SJSA1 (cell line): ENCODE measurements at regions not wholly inside any gene's neighbourhood (a gene's known extent, or its start where the extent isn't known, plus 50 kb on each side); places are given as distances from the start of the nearest gene placed in this dataset.
A peak's percentile ranks its signal among the peaks of the same experiment; 100 is the strongest.

Experiments used
- DNase-seq, 2 experiments: peaks; one replicate each; pipeline ENCODE4 v3.0.0-alpha.2; 2015 to 2020; ENCODE audit warnings: low spot score in 2 of 2, low read depth in 1 of 2
- H3K27ac ChIP-seq: fragments of 250-450 bp; sonication (Bioruptor Pico); 2 replicates; pipeline ENCODE4 v1.5.1; 2020; ENCODE audit warnings: mild to moderate bottlenecking, moderate library complexity
- H3K27me3 ChIP-seq: fragments of 250-450 bp; sonication (Bioruptor Pico); replicated peaks from 2 replicates; pipeline ENCODE4 v1.5.1; 2020; ENCODE audit warnings: mild to moderate bottlenecking, moderate library complexity
- H3K36me3 ChIP-seq: fragments of 250-450 bp; sonication (Bioruptor Pico); 2 replicates; pipeline ENCODE4 v1.5.1; 2020; ENCODE audit warnings: mild to moderate bottlenecking
- H3K4me1 ChIP-seq: fragments of 250-450 bp; sonication (Bioruptor Pico); replicated peaks from 2 replicates; pipeline ENCODE4 v1.6.1; 2021; ENCODE audit warnings: mild to moderate bottlenecking
- H3K4me3 ChIP-seq: fragments of 250-450 bp; sonication (Bioruptor Pico); 2 replicates; pipeline ENCODE4 v1.5.1; 2020; ENCODE audit warnings: mild to moderate bottlenecking
- H3K9me3 ChIP-seq: fragments of 250-450 bp; sonication (Bioruptor Pico); replicated peaks from 2 replicates; pipeline ENCODE4 v1.5.1; 2020; ENCODE audit warnings: mild to moderate bottlenecking

DNA sequence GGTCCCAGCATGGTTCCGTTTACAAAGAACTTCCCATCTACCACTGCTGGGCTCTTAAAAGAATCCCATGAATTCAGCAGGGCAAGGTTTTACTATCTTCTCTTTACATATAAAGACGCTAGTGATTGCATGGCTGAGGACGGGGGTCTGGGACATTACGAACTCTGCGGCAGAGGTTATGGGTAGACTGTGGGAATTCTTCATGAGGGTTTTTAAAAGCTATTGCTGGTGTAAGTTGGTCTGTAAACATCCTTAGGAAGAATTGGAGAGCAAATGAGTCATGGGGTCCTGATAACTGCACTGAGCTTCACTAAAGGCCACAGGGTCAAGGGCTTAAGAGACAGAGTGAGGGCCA is 53.1 kb upstream of the TMEM72 start:
- Histone ChIP-seq H3K4me1 (peaks cover 18% of the 10 kb centered on the region), H3K9me3 (no peaks in the 10 kb centered on the region), H3K36me3 (no peaks in the 10 kb centered on the region), H3K27ac (no peak overlapping the region), H3K27me3 (no peaks in the 10 kb centered on the region), H3K4me3 (no peak overlapping the region)
- DNase-seq: no peak

GRCh38 chr10:44858988-44859387 is 52.1 kb upstream of the TMEM72 start:
- Histone ChIP-seq H3K9me3 (no peaks in the 10 kb centered on the region), H3K36me3 (no peaks in the 10 kb centered on the region), H3K27ac (no peak overlapping the region), H3K27me3 (no peaks in the 10 kb centered on the region), H3K4me3 (no peak overlapping the region), H3K4me1 (peaks cover 18% of the 10 kb centered on the region)
- DNase-seq: peak in 1 of 2 experiments; percentile 9

GRCh38 chr10:44859546-44860285 is 51.4 kb upstream of the TMEM72 start:
- H3K27ac ChIP-seq: no peak overlapping the region
- H3K36me3 ChIP-seq: no peaks in the 10 kb centered on the region
- H3K4me3 ChIP-seq: no peak overlapping the region
- H3K4me1 ChIP-seq: peaks cover 24% of the 10 kb centered on the region
- no peaks in the 10 kb centered on the region for H3K27me3 ChIP-seq
- peak in 1 of 2 experiments; percentile 29 for DNase-seq
- H3K9me3 ChIP-seq: no peaks in the 10 kb centered on the region

GRCh38 chr10:44860811-44861736 is 50.1 kb upstream of the TMEM72 start:
- H3K4me1 ChIP-seq: peaks cover 25% of the 10 kb centered on the region
- H3K4me3 ChIP-seq: no peak overlapping the region
- peak overlapping the region; percentile 73 for H3K27ac ChIP-seq
- no peaks in the 10 kb centered on the region for H3K9me3 ChIP-seq
- peak; percentile 77 to 81 for DNase-seq
- H3K27me3 ChIP-seq: peaks cover 3% of the 10 kb centered on the region; the same call in 1 of the 2 replicates
- no peaks in the 10 kb centered on the region for H3K36me3 ChIP-seq
